ENCODE measurements at regions not wholly inside any gene's neighbourhood (a gene's known extent, or its start where the extent isn't known, plus 50 kb on each side); places are given as distances from the start of the nearest gene placed in this dataset.

- no peak for TF ChIP-seq ZFP30 (CRISPR knock-in tag; IDR thresholded peaks at IDR 0.05; ENCODE audit: borderline replicate concordance)
- no peak for TF ChIP-seq ZNF778 (CRISPR knock-in tag; IDR thresholded peaks at IDR 0.05)
- TF ChIP-seq ATF3 (IDR thresholded peaks at IDR 0.05): no peak
- TF ChIP-seq ATF3 (CRISPR knock-in tag; conservative IDR thresholded peaks at IDR 0.05): no peak
Observed at GRCh38 chr2:239454507-239454906, 53.7 kb upstream of the HDAC4 start.
